DMS153 (cell line): ENCODE measurements at regions not wholly inside any gene's neighbourhood (a gene's known extent, or its start where the extent isn't known, plus 50 kb on each side); places are given as distances from the start of the nearest gene placed in this dataset.
"Not testable (repeated sequence)": the region's sequence is repeated elsewhere in the genome, so short reads cannot be mapped to it uniquely, and the experiment has no call there.

ENCODE experiments used
- DNase-seq: peaks from one replicate; lab custom pipeline; 2025; lab: John Stamatoyannopoulos, UW

- peak; percentile 42 for DNase-seq
Observed at GRCh38 chr13:74730556-74731331, 596.5 kb upstream of the KLF12 start.

- DNase-seq, result no peak
Observed at GRCh38 chr13:74726206-74726605, 592.0 kb upstream of the KLF12 start.

DNA sequence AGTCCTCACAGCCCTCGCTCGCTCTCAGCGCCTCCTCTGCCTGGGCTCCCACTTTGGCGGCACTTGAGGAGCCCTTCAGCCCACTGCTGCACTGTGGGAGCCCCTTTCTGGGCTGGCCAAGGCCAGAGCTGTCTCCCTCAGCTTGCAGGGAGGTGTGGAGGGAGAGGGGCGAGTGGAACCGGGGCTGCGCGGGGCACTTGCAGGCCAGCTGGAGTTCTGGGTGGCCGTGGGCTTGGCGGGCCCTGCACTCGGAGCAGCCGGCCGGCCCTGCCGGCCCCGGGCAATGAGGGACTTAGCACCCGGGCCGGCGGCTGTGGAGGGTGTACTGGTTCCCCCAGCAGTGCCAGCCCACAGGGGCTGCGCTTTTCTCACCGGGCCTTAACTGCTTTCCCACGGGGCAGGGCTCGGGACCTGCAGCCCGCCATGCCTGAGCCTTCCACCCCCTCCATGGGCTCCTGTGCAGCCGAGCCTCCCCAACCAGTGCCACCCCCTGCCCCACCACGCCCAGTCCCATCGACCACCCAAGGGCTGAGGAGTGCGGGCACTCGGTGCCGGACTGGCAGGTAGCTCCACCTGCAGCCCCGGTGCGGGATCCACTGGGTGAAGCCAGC lies 584.1 kb upstream of the KLF12 start:
- DNase-seq, result not testable (repeated sequence)

DNA sequence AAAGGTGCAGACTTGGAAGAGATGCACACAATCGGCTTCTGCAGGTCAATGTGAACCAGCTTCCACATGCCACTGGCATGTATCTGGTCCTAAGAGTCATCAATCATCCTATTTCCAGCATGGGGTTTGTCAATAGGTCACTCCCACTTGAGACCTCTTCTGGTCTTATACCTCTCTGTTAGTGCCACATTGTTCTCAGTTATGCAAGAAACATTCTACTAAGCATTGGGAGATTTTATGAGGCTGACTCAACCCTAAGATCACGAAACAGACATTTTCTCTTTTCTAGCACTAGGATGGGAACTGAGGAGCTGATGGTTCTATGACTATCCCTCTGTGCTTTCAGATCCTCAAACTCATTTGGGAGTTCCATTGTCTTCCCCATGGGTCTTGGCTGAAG lies 581.5 kb upstream of the KLF12 start:
- DNase-seq, result no peak

- DNase-seq, result no peak
Observed at GRCh38 chr13:74710006-74710405, 575.8 kb upstream of the KLF12 start.

GRCh38 chr13:74709226-74709625 lies 575.0 kb upstream of the KLF12 start:
- DNase-seq, result no peak

DNA sequence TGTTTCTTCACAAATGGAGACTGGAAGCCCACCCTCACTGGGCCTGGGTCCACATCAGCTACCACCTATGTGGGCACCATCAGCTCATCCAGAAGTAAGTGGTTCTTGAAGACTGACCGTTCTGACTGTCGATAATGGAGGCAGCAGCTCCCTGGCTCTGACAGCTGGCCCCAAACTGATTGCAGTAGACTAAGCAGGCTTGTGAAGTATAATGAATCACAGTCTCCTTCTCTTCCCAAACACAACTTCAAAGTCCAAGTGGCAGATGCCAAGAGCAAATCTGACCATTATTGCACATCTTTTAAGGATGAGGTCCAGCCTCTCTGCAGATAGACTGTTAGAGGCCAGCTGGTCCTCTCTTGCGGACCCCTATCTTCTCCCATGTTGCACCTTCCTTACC lies 574.4 kb upstream of the KLF12 start:
- no peak for DNase-seq

GRCh38 chr13:74707291-74707690 lies 573.1 kb upstream of the KLF12 start:
- DNase-seq, result no peak

- DNase-seq, result no peak
Observed at GRCh38 chr13:74706801-74707200, 572.6 kb upstream of the KLF12 start.

GRCh38 chr13:74705438-74705837 lies 571.2 kb upstream of the KLF12 start:
- DNase-seq, result no peak

DNA sequence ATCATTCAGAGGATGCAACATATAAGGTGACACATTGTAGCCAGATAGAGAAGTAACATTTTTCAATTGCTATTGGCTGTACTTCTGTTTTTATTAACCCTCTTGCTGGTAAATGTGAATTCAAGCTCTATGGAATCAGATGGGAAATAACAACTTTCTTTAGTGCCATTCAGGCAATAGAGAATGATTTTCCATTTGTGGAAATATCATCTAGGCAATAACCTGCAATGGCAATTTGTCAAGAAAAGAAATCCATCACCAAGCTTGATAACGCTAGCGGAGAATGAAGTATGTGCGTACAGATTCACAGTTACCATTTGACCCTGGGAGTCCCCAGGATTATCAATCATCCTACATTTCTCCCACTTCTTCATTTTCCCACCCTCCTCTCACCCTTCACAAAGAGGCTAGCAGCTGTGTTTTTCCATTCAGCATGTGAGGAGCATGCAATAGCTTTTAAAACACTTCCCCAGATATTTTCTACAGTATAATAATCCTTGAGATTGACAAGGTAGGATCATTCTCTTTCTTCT lies 569.7 kb upstream of the KLF12 start:
- DNase-seq, result no peak

DNA sequence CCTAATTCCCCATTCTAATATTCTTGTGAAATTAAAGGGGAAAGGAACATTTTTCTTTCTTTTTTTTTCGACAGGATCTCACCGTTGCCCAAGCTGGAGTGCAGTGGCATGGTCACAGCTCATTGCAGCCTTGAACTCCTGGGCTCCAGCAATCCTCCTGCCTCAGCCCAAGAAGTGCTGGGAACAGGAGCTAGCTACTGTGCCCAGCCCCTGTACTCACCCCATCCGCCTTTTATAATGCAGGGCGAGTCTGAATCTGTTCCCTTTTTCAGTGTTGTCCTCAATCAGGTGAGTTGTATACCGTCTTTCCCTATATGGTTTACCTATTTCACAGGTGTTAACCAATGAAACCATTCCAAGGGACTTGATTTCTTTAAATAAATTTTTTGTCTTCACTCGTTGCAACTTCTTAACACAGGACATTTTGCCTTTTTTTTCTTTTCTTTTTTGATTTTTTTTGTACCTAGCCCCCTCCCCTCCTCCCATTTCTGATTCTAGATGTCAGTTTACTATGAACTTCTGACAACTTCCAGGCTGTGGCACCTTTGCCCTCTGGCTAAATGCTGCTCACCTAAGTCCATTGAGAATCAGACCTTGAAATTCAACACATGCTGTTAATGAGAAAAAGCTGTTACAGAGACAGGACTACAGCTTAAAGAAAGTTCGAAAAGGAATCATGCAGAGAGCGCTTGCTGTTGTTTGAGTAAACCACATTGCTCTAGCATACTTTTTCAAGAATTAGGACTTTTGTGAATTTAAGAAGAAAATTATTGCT lies 562.1 kb upstream of the KLF12 start:
- DNase-seq, result no peak

GRCh38 chr13:74695021-74695800 lies 561.0 kb upstream of the KLF12 start:
- DNase-seq, result no peak

DNA sequence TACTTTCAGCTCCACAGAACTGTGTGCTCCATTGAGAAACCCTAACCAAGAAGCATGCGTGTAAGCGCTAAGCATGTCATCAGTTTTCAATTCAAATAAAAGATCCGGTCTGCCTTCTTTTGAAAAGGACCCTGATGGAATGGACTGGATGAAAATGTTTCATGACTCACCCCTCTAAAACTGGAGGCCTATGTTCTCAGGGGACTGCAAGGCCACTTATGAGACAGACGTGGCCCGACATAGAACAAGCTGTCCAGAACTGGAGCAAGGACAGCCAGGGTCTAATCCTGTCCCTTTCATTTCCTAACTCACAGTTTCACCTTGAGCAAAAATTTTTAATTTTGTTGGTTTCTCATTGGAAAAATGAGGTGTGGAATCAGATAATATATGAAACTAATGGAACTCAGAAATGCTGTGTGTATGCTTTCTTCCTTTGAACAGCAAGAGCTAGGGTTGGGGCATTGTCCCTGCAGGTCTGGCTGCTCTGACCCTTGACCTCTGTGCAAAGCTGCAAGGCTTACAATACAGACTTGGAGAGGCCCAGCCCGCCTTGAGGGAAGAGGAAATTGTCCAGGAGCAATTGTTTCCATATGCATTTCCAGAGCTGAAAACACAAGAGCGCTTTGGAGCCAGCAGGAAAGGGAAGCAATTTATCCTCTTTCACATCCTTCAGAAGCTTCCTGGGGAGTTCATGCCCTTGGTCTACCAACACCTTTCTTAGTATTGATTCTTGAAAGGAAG lies 553.4 kb upstream of the KLF12 start:
- no peak for DNase-seq

DNA sequence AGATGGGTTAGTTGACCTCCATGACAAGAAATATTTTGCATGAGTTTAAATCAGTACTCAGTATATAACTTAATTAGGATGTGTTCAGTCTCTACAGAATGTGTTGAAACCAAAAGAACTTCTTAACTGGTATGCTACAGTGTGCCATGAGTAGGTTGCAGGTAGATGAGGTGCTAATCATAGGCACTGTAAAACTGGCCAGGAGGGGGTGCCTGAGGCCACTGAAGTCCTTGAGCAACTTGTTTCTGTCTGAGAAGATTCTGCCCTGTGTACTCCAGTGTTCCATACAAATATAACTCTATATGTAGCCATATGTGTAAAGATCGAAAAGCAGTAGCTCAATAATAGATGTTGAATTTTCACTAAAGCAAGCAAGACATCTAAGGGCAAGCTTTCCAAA lies 549.2 kb upstream of the KLF12 start:
- DNase-seq, result no peak

DNA sequence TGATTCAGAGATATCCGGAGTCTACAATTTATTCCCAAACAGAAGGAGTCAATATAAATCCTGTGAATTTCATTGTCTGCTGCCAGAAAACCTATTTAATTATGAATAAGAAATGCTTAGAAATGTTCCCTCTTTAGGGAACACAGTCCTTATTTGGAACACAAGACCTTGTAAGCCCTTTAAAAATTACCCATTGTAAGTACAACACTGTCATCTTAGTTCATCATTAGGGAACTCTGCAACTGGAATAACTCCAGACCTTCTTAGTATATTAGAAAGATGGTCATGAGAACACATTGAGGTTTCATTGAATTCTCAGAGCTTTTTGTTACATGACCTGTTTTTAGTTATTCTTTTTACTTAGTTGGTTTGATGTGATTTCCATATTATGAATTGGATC lies 548.5 kb upstream of the KLF12 start:
- DNase-seq, result no peak

- no peak for DNase-seq
Observed at GRCh38 chr13:74681891-74682290, 547.7 kb upstream of the KLF12 start.

GRCh38 chr13:74678308-74678965 lies 544.2 kb upstream of the KLF12 start:
- DNase-seq, result no peak

DNA sequence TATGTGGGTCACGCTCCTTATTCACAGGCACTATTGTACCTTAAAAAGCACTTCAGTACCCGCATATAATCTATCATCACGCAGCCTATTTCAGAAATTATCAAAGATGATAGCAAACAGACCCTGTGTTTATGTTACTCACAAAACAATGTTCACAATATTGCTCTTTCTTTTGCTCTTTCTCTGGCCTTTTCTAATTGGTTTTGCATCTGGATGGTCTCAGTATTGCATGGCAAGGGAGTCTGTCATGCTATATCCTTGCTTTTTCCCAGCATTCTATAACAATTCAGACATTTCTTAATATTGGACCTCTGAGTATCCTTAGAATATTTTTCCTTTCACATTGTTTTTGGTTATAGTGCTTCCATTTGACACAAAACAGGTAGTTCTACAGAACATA lies 541.8 kb upstream of the KLF12 start:
- DNase-seq, result no peak

- no peak for DNase-seq
Observed at GRCh38 chr13:74675182-74675581, 541.0 kb upstream of the KLF12 start.

DNA sequence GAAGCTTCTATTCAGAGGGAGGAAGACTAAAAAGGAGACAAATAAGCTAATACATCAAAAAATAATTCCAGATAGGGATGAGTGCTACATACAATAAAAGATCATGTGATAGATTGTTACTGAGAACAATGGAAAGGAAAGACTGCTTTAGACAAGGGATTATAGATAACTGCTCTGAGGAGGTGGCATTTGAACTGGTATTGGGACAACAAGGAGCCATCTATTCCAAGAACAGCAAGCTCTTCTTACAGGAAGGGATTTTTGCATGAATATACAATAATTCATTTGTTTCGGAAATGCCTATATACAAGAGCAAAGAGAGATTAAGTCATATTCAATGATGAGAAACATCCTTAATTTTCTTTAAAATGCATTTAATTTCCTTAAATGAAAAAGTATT lies 540.5 kb upstream of the KLF12 start:
- no peak for DNase-seq
